ENCODE measurements at regions not wholly inside any gene's neighbourhood (a gene's known extent, or its start where the extent isn't known, plus 50 kb on each side); places are given as distances from the start of the nearest gene placed in this dataset.
"Not testable (repeated sequence)": the region's sequence is repeated elsewhere in the genome, so short reads cannot be mapped to it uniquely, and the experiment has no call there.

DNA sequence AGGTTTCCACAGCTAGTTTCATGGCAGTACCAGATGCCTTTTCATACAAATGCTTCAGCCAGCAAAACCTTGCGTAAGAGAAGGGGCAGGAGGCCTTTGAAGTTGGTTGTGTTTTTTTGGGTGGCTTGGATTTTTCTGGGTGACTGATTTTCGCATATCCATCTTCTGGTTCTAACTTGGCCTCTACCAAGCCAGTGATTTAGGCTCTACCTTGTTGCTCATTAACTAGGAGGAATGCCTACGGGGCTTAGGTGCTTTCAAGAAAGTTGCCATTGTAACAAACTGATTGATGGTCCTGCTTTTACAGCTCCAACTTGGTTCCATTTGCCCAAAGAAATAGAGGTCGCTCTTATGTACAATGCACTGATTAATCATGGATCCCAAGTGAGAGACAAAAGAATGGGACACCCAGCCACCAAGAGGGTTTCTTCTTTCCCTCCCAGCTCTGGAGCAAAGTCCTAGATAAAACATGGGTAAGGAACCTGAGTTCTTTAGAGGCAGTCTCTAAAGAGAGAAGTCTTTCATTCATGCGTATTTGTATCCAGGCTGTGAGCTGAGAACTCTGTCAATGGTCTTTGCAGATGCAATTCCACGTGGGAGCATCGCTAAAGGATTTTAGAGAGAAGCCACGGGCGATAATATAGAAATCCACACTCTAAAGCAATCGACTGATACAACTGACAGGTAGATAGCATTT lies 92.1 kb upstream of the FGFR2 start:
- no peak for DNase-seq

DNA sequence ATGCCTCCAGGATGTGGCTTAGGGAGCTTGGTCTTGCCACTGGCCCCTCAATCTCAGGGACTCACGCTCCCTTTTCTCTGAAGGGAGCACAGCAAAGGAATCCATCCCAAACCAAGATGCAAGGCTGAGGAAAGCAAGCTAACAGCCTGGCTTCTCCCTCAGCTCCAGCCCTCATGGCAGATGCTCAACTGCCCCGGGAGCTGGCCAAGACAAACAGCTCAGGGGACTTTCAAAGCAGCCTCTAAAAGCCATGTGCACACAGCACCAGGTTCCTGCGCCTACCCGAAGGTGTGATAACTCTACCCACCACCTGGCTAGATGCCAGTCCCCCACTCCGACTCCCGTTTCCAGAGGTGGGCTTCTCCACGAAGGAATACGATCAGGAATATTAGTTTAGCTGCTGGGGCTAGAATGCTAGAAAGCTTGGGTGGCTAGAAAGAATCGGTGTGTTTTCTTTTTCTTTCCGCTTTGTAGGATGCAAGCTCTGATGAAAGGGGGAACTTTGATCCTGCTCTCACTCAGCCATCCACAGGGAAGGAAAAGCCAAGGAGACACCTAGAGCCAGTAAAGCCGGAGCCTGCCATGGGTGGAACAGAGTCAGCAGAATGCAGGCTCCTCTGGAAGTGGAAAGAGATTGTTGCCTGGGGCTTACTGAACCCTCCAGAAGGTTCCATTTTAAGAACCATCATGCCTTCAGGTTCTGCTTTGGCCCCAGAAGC lies 89.0 kb upstream of the FGFR2 start:
- DNase-seq: no peak

DNA sequence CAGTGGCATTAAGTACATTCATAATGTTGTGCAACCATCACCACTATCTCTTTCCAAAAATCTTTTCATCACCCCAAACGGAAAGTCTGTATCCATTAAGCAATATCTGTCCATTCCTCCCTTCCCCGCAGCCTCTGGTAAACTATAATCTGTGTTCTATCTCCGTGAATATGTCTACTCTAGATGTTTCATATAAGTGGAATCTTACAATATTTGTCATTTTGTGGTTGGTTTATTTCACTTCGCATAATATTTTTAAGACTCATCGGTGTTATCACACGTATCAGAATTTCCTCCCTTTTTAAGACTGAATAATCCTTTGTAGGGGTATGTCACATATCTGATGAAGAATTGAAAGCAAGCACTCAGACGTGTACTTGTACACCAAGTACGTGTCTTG lies 86.0 kb upstream of the FGFR2 start:
- no peak for DNase-seq

DNA sequence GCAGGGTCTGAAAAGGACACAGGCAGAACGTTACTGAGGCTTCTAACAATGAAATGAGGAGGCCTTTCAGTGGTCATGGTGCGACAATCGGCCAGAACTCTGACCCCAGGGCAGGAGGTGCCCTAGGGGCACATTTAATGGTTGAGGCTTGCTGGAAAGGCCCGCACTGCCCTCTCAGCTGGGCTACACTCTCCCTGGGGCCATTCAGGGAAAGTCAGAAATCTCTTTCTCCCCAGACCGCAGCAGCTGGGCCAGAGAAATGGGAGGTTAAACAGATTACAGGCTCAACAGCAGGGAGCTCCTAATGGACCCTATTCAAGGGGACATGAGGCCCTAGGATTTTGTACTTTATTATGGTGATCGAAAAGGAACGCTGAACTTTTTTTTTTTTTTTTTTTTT lies 85.6 kb upstream of the FGFR2 start:
- DNase-seq: no peak

DNA sequence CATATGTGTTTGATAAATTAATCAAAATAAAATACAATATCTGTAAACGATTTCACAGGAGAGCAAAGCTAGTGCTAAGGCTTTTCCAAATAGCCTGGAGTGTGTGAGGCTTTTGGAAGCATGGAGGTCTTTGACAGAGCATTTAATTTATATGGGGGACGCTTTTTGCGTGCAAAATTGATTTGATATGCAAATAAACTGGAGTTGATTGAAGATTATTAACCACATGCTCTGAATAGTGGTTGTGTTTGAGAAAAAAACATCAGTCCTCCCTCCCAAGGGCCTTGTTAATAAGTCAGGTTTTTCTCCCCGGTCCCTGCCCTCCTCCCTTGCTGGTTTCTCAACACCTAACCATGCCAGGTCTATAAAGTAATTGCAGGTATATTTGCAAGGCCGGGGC lies 85.1 kb upstream of the FGFR2 start:
- no peak for DNase-seq

- DNase-seq: no peak
Observed at GRCh38 chr10:121681997-121682687, 83.9 kb upstream of the FGFR2 start.

GRCh38 chr10:121680879-121681655 lies 82.8 kb upstream of the FGFR2 start:
- no peak for DNase-seq

DNA sequence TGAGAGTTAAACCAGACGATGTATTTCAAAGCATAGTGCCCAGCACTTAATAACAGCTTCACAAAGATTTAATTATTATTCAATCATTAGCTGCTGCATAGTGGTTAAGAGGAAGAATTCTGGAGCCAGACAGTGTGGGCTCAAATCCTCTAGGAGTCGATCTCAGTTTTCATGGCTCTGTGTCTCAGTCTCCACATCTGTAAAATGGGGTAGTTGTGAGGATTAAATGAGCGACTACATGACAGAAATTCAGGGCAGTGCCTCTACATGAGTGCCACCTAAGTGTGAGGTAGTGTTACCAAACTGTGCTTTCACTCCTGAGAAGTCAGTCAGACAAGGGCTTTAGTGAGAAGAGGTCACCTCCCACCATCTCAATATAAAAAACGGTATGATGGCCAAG lies 81.7 kb upstream of the FGFR2 start:
- no peak for DNase-seq

- DNase-seq: no peak
Observed at GRCh38 chr10:121678631-121679174, 80.5 kb upstream of the FGFR2 start.

GRCh38 chr10:121677880-121678279 lies 79.6 kb upstream of the FGFR2 start:
- no peak for DNase-seq

GRCh38 chr10:121675344-121675743 lies 77.1 kb upstream of the FGFR2 start:
- DNase-seq: no peak

DNA sequence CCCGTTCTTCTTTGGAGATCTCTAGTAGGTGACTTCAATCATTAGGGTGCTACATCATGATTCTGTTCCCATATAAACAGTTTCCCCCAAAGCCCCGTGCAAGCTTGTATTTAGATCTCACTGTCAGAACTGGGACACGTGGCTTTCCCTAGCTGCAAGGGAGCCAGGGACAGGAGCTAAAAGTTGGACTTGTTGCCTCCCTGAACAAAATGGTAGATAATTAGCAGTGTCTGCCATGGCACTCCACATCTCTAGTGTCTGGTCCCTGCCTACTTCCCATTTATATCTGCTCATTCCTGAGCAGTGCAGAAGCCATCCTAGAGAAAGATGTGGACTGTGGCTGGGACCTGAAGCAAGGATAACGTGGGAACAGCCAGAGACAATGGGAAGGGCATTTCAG lies 76.6 kb upstream of the FGFR2 start:
- DNase-seq: no peak

DNA sequence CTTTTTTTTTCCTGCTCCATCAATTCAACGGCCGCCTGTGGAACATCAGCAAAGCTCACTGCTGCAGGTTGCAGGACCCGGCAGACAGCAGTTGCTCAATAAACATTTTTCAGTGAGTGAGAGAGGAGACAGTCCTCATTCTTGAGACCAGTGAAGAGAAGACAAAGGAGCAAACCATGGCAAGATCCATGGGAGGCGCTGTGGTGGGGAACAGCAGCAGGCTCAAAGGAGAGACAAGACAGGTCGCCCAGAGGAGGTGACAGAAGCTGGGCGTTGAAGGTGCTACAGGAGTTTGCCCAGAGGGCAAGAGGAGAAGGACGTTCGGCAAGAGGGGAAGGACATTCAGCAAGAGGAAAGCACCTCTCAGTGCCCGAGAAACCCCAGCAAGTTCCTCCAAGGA lies 74.5 kb upstream of the FGFR2 start:
- no peak for DNase-seq

DNA sequence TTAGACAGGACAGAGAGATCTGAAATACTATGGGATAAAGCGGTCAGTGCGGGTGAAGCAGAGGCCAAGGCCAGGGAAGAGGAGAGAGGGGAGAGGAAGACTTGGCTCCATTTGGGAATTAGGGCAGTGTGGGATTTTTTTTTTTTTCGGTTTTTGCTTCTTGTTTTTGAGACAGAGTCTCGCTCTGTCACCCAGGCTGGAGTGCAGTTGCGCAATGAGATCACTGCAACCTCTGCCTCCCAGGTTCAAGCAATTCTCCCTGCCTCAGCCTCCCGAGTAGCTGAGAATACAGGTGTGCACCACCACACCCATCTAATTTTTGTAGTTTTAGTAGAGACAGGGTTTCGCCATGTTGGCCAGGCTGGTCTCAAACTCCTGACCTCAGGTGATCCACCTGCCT lies 71.6 kb upstream of the FGFR2 start:
- DNase-seq: not testable (repeated sequence)

DNA sequence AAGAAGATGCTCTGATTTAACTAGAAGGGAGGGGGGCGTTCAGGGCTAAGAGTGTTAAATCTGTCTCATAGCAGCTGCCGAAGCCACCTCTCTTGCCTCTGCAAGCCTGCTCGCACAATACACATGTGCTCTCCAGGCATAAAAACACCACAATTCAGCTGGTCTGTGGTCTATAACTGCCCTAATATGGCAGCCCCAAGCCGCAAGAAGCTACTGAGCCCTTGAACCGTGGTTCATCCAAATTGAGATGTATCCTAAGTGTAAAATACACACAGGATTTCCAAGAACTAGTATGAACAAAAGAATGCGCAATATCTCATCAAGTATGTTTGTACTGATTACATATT lies 70.8 kb upstream of the FGFR2 start:
- DNase-seq: no peak

DNA sequence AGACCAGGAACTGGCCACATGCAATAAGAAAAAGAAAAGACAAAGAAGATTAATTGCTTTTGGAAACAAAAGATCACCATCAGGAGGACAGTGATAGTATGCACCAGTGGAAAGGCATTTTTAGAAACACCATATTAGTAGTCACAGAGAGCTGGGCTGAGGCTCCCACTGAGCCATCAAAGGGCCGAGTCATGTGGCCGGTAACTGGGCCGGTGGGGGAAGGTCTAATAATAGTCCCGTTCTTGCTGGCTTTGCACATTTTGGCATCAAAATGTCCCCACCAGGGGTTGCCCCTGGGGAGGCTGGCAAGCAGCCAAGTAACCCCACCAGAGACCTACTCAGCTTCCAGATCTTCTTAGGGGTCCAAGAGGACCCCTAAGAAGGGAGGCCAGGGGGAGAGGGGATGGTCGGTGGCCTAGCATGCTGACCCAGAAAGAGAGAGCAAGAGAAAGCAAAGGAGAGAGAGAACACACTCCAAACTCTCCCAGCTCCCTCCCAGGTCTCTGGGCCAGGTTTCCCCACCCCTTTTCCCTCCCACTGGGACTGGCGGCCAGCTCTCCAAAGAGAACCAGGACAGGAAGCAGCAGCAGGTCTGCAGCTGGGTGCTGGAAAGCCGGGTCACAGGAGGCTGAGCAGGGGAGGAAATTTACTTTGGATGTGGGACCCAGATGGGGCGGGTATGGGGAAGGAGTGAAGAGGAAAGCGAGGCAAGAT lies 70.2 kb upstream of the FGFR2 start:
- DNase-seq: no peak

GRCh38 chr10:121667948-121668313 lies 69.7 kb upstream of the FGFR2 start:
- no peak for DNase-seq

DNA sequence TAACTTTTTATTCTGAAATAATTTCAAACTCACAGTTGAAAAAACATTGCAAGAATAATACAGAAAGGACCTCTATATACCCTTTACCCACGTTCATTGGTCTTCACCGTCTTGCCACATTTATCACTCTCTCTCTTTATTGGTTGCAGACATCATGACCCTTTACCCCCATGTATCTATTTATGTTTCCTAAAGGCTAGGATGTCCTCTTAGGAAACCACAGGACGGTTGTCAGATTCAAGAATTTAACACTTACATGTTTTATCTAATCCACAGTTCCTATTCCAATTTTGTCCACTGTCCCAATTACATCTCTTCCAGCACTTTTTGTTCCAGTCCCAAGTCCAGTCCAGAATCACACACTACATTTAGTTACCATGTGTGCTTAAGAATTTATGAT lies 67.6 kb upstream of the FGFR2 start:
- DNase-seq: no peak

DNA sequence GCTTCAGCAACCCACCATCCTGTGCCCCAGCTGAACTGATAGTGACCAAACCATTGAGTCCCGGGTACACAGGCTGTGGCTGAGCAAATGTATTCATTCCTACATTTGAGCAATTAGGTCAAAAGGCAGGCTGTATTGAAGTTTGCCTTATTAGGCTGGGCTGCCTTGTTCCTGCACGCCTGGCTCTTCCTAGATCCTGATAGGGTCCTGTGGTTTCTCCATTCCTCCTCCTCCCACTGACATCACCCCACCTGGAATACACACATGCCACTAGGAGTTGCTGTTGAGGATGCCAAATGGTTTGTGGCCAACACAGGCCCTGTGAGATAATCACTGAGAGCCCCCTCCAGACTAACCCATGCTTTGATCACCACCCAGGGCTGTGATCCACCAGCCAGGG lies 66.4 kb upstream of the FGFR2 start:
- no peak for DNase-seq

- peak; percentile 26 for DNase-seq
Observed at GRCh38 chr10:121662945-121663917, 65.0 kb upstream of the FGFR2 start.

- no peak for DNase-seq
Observed at GRCh38 chr10:121662531-121662930, 64.3 kb upstream of the FGFR2 start.

All from 8988T (cell line).